ENCODE measurements at regions not wholly inside any gene's neighbourhood (a gene's known extent, or its start where the extent isn't known, plus 50 kb on each side); places are given as distances from the start of the nearest gene placed in this dataset.

GRCh38 chr13:33649212-33649878, 168.6 kb upstream of the RFC3 start:
- no peak for TF ChIP-seq CTCF (IDR thresholded peaks at IDR 0.05; ENCODE audit: insufficient read depth, missing control alignments)
- no peak for FAIRE-seq
- DNase-seq (ENCODE audit: insufficient read length, low spot score), result no peak

GRCh38 chr13:33651766-33652165, 166.2 kb upstream of the RFC3 start:
- no peak for FAIRE-seq
- TF ChIP-seq CTCF (IDR thresholded peaks at IDR 0.05; ENCODE audit: insufficient read depth, missing control alignments), result no peak

GRCh38 chr13:33657274-33657673, 160.7 kb upstream of the RFC3 start:
- no peak for TF ChIP-seq CTCF (IDR thresholded peaks at IDR 0.05; ENCODE audit: insufficient read depth, missing control alignments)
- FAIRE-seq (no peak), DNase-seq (ENCODE audit: insufficient read length, low spot score) (no peak)

More at GRCh38 chr13:33651766-33652165, 166.2 kb upstream of the RFC3 start:
- DNase-seq (ENCODE audit: insufficient read length, low spot score), result no peak

- no peak for DNase-seq (ENCODE audit: insufficient read length, low spot score)
- FAIRE-seq, result no peak
- no peak for TF ChIP-seq CTCF (IDR thresholded peaks at IDR 0.05; ENCODE audit: insufficient read depth, missing control alignments)
These were observed 158.5 kb upstream of the RFC3 start for GRCh38 chr13:33659466-33659865.

GRCh38 chr13:33659894-33660293, 158.1 kb upstream of the RFC3 start:
- FAIRE-seq (no peak), DNase-seq (ENCODE audit: insufficient read length, low spot score) (no peak)
- TF ChIP-seq CTCF (IDR thresholded peaks at IDR 0.05; ENCODE audit: insufficient read depth, missing control alignments), result no peak

- no peak for TF ChIP-seq CTCF (IDR thresholded peaks at IDR 0.05; ENCODE audit: insufficient read depth, missing control alignments)
- DNase-seq (ENCODE audit: insufficient read length, low spot score), result no peak
- FAIRE-seq, result no peak
These were observed 155.6 kb upstream of the RFC3 start for GRCh38 chr13:33662392-33662791.

GRCh38 chr13:33665626-33666175, 152.2 kb upstream of the RFC3 start:
- FAIRE-seq (no peak), DNase-seq (ENCODE audit: insufficient read length, low spot score) (no peak)
- no peak for TF ChIP-seq CTCF (IDR thresholded peaks at IDR 0.05; ENCODE audit: insufficient read depth, missing control alignments)

All from D721Med (cell line).